Upper lobe of left lung (tissue), 4 donors: ENCODE measurements at regions not wholly inside any gene's neighbourhood (a gene's known extent, or its start where the extent isn't known, plus 50 kb on each side); places are given as distances from the start of the nearest gene placed in this dataset.

Source experiments
- POLR2A ChIP-seq, 4 donors: fragments of 450-650 bp; IDR thresholded peaks; one replicate each; pipeline ENCODE4 v1.5.1; 2016 to 2017; ENCODE audit warnings: antibody characterized with exemption in 4 of 4, mild to moderate bottlenecking in 2 of 4
- POLR2AphosphoS5 ChIP-seq, 2 donors: sonication (generic); formaldehyde crosslinking; IDR thresholded peaks; one replicate each; pipeline ENCODE4 v1.5.1; 2017; ENCODE audit warnings: antibody characterized with exemption in 2 of 2
- TF ChIP-seq, protein P1 (sequence below), 6 experiments: fragments of 450-650 bp in 4 of 6; fragments of 200-600 bp in 2 of 6; sonication (generic) in 2 of 6; IDR thresholded peaks; one replicate each; pipeline ENCODE4 v1.5.1; 2016 to 2019; ENCODE audit warnings: antibody characterized with exemption in 6 of 6

DNA sequence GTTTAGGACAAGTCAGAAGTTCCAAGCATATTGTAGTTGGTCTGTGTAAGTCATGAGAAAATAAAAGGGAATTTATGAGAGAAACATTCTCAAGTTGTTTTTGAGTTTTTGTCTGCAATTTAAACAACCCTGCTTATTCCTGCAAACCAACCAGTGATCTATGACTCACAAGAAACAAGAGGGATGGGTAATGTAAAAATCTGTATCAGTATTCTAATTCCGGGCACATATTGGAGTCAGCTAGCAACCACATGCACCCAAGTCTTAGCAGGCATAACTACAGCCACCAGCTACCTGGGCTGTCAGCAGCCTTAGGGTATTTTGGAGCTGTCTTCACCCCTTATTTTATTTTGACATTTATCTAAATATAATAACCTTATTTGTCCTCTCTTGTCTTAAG lies 128.7 kb upstream of the APC start:
- TF ChIP-seq POLR2AphosphoS5 (IDR thresholded peaks at IDR 0.05) (no peak), POLR2A (IDR thresholded peaks at IDR 0.05) (no peak)
- TF ChIP-seq, protein P1, sequence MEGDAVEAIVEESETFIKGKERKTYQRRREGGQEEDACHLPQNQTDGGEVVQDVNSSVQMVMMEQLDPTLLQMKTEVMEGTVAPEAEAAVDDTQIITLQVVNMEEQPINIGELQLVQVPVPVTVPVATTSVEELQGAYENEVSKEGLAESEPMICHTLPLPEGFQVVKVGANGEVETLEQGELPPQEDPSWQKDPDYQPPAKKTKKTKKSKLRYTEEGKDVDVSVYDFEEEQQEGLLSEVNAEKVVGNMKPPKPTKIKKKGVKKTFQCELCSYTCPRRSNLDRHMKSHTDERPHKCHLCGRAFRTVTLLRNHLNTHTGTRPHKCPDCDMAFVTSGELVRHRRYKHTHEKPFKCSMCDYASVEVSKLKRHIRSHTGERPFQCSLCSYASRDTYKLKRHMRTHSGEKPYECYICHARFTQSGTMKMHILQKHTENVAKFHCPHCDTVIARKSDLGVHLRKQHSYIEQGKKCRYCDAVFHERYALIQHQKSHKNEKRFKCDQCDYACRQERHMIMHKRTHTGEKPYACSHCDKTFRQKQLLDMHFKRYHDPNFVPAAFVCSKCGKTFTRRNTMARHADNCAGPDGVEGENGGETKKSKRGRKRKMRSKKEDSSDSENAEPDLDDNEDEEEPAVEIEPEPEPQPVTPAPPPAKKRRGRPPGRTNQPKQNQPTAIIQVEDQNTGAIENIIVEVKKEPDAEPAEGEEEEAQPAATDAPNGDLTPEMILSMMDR (IDR thresholded peaks at IDR 0.05) = no peak
